LHCN-M2 (cell line): ENCODE measurements at regions not wholly inside any gene's neighbourhood (a gene's known extent, or its start where the extent isn't known, plus 50 kb on each side); places are given as distances from the start of the nearest gene placed in this dataset.

Source experiments
- DNase-seq: peaks from one replicate; pipeline ENCODE4 v3.0.0-alpha.2; 2012; ENCODE audit warnings: low read depth

DNA sequence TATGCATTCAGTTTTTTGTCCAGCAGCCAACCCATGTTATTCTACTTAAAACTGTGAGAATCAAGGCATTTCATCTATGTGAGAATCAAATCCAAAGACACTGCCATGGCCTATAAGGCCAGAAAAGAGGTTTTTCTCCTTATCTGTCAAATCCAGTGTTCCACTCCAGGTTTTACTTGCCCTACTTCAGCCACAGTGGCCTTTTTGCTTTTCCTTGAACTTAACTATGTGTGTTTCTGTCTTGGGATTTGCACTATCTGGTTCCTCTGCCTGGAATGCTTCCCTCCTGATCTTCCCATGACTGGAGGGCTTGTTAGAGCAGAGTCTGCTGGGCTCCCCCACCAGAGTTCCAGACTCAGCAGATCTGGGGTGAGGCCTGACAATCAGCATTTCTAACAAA lies 113.1 kb upstream of the DOK5 start:
- peak; percentile 3 for DNase-seq

DNA sequence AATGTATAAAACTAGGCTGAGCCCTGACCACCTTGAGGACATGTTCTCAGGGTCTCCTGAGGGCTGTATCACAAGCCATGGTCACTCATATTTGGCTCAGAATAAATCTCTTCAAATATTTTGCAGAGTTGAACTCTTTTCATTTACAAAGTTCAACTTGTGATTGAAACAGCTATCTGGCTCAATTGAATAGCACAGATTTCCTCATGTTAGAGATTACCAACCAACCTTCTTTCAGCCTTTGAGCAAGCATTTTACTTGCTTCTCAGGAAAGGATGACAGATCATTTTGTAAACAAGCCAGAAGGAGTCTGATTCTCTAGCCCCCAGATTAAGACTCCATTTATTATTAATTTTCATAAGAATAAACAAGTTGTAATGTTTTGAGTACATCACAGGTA lies 111.0 kb upstream of the DOK5 start:
- DNase-seq = no peak

DNA sequence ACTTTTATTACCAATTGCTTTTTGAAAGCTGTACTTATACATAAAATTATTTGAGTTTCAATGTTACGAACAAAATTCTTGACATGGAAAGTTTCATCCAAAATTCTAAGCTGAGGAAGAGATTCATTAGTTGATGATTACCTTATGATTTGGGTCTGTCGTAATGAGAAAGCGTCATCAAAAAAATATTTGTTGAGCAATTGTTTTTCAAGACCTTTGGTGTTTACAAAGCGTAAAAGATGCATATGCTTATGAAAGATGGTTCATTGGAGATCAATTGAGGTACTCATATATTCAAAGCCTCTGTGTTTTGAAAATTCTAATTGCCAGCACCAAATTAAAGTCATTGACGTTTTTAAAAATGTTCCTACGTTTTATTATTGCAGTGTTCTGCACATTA lies 110.5 kb upstream of the DOK5 start:
- DNase-seq = no peak

DNA sequence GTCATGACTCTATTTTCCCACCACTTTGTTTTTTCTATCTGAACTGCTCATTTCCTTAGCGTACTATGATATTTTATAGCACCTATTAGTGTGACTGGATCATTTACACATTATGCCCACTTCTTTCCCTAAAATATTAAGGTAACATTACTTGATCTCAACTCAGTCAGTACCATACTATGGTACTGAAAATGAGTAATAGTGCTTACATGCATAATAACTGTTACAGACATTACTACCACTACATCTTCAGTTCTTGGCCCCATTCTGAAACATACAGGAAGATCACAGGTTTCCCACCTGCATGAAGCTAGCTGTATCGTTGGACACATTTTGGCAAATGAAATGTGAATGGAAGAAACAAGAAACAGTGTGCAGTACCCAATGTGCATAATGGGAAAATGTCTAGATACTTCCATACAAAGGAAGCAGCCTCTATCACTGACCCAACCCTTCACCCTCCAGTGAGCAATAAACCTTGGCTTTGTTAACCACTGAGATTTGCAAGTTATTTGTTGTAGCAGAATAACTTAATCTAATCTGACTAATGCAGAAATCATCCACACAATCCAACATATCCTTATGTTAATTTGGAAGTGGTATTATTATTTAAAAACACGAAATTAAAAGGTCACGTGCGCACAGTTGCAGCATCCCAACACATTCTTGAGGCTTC lies 108.6 kb upstream of the DOK5 start:
- no peak for DNase-seq

DNA sequence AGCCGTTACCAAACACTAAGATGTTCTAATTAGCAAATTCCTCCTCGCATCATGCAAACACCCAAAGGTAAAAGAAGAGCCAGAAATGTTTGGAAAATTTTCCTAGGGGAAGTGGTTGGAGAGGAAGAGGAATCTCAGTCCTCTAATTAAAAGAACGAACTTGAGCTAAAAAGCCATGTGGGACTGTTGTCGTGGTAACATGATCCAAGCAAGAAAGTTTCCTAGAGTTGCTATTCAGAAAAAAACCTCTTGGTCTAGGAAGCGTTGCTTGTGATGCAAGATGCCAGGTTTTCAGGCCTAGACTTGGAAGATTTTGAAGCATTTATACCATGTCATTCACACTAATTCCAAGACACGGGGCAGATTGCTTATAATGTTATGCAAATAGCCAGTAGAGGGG lies 106.8 kb upstream of the DOK5 start:
- peak; percentile 1 for DNase-seq

DNA sequence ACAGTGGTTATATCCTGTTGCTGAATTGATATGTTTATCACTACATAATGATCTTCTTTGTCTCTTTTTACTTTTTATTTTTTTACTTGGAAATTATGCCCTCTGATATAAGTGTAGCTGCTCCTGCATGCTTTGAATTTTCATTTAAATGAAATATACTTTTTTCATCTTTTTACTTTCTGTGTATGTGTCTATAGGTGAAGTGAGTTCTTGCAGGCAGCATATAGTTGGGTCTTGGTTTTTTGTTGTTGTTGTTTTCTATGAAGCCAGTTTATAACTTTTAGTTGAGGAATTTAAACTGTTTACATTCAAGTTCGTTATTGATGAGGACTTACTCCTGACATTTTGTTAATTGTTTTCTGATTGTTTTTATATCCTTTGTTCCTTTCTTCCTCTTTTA lies 103.1 kb upstream of the DOK5 start:
- DNase-seq = no peak

DNA sequence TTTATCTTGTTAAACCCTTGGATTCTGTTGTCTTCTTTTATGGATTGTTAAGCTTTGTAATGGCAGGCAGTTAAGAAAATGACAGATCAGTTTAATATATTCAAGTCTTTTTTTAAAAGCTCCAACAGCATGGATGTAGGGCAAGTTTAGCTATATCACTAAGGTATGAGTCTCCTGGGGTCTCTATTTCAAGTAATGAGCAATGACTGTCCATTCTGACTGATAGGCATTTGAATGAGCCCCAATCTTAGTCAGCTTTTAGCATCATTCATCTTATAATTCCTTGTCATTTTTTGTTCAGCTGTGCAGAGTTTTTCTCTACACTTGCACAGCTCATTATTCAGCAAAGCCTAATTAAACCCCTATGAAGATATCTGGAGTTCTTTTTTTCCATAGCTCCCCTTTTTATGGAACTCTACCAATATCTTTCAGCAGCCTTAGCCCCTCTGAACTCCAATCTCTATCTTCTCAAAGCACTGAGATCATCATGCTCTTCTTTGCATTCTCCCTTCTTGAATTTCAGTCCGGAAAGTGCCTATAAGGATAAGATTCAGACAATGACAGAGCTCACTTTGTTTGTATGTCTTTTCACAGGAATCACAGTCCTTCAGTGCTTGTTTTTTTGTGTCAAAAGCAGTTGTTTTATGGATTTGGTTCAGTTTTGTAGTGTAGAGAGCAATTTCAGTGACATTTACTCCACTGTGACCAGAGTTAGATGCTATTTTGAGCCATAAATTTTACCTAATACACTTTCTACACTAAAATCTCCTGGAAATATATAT lies 97.2 kb upstream of the DOK5 start:
- no peak for DNase-seq

DNA sequence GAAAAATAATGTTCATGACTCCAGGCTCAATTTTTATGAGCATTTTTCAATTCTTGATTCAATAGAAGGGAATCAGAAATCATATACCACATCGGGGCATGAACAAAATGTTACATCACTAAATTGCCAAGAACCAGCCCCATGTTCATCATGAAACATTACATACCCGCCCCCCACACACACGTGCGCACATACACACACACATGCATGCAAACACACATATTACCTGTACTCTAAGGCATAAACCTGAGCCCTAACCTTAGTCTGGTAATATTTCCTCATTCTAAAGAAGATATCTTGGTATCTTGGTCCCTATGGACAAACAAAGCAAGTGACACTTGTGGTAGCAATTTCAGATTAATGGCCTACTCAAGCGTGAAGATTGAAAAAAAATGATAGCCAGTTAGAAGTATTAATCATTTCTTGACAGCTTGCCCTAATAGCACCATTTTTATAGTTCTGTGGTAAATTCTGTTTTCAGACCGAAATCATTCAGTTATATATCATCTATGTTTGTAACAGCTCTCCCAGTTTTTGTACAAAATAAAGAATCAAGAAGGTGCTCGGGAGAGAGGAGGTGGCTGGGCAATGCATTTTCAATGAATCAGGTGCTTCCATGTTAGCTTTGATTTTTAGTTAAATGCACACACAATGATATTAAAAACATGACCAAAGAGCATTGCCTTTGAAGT lies 95.4 kb upstream of the DOK5 start:
- DNase-seq = no peak

DNA sequence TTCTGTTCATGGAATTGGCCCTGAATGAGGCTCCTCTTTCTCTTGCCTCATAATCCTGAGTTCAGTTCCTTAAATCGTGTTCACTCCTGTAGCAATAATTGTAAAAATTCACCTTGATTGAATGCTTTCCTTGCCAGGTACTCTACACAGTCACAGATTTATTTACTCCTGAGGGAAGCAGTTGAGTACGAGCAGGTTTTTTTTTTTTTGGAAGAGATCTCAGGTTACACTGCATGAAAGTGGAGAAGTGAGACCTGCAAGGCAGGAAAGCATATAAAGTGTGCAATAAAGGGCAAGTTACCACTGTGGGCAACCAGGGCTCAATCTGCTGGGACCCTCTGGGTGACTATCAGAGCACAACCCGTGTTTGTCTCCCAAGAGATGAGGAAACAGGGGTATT lies 93.0 kb upstream of the DOK5 start:
- no peak for DNase-seq

DNA sequence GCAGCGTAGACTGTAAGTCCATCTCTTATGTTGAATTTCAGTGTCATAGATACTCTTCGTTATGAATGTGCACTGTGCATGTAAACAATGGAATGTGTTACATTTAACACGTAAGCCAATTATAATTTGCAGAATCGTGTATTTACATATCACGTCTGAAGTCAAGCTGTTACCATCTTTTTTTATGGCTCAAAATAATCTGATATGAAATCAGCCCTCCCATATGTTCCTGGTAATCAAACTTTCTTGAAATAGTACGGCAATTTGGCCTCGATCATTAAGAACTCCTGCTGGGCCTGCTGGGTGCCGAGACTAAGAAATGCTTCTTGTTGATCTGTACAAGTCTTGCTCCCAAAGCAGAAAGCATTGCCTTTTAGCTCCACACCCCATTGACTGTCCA lies 89.6 kb upstream of the DOK5 start:
- DNase-seq = no peak

DNA sequence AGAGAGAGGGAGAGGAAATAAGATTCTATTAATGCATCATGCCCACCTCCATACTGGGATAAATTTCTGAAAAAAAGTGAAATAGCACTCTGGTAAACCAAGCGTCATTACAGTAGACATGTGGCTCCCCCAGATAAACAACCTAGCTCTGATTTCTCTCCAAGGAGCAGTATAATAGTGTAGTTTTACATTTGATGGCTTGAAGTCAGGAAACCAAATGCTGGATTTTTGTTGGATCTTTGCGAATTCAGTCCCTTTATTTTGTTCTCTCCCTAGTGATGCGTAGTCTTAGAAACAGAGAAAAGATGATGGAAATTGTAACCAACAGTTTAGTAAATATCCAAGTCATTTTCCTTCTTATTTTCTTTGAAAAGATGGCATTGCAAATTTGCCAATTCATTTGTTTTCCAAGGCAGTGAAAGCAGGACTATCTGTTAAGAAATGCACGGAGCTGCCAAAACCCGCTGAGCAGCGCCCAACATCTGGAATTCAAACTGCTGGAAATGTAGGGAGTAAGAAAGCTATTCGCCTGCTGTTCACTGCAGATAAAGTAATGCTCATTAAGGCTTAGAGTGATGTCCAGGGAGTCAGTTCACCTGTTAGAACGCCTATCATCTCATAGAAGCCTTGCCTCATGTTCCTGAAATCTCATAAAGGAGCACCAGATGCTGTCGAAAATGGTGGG lies 85.7 kb upstream of the DOK5 start:
- no peak for DNase-seq

DNA sequence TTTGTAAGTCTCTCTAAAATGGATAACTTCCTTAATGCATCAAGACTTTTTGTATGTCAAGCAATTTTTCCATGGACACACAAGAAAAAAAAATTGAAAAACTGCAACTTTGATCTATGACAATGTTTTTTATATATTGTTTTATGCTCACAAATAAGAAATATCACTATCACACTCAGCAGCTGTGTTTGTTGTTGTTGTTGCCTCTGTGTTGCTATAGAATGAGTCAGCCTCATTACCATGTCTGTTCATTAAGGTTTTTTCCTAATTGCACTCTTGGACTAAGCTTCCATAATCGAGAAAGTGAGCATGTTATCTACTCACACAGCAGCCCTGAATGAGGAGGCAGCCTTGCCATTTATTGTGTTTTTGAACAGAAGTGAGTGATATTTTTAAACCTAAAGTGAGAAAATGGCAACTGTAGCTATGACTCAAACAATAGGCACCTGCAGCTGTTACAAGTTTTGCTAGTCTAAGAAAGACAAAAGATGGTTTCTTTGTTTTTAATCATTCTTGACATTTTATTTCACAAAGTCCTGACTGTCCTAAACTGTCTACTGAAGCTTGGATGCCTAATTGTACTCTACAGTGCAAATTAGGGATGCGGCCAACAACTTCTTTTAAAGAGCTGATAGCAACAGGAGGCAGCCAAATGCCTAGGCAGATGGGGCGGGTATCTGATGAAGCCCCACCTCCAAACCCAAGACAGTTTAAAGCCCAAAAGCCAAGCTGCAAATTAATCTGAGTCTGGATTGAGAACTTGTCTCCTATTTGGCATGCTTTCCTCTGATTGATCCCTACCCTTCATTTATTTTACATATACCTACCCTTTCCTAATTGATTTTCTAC lies 77.9 kb upstream of the DOK5 start:
- DNase-seq = peak; percentile 77

DNA sequence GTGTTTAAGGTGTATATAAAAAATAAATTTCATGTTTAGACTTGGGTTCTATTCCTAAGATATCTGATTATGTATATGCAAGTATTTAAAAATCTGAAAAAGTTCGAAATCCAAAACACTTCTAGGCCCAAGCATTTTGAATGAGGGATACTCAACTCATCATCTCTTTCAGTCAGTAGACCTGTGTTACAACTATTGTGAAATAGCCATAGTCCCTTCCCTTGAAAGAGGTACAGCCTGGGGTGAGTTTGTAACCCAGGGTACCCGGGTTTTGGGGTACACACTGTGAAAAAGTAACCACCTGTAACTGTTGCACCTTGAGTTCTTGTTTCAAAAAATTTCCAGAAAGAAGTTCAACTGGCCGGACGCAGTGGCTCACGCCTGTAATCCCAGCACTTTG lies 76.6 kb upstream of the DOK5 start:
- no peak for DNase-seq

DNA sequence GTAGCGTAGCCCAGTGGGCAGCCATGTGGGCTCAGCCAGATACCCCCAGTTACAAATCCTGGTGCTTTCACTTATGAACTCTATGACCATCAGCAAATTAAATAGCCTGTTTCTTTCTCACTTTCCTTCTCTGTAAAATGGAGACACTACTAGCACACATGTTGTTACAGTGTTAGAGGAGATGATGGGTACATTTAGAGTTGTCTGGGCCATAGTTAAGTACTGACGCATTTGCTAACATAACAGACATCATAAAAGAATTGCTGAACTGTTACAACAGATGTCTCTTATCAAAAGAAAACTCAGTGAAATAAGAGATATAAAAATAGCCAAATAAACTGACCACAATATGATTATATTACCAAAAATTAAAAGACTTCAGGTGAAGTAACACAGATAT lies 69.9 kb upstream of the DOK5 start:
- DNase-seq = no peak

DNA sequence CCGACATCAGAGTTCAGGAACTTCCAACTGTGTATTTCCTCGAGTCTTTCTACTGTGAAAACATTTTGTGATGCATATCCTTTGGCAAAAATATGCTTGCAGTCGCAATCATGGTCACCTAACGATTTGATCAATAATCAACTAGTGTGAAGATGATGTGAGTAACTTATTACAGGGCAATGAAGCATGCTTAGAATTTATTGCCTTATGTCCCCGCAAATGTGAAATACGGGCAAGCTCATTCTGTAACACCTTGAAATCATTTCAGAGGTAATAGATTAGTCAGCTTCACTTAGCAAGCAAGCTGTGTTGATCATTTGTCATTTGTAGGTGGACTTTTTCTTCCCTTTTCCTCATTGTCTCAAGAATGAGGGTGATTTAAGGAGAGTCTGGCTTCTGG lies 67.9 kb upstream of the DOK5 start:
- DNase-seq = no peak

DNA sequence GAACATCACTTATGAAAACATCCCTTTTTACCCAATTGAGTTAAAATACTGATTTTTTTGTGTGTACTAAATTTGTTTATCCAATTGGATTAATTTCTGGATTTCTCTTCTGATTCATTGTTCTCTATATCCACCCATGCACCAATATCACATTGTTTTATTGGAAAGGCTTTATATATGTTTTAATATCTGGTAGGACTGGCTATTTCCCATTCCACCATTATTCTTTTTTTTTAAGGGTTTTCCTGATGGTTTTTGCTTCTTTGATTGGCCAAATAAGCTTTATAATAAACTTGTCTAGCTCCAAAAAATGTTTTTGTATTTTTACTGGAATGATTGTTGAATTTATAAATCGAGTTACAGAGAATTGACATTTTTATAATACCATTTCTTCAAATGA lies 59.4 kb upstream of the DOK5 start:
- no peak for DNase-seq

DNA sequence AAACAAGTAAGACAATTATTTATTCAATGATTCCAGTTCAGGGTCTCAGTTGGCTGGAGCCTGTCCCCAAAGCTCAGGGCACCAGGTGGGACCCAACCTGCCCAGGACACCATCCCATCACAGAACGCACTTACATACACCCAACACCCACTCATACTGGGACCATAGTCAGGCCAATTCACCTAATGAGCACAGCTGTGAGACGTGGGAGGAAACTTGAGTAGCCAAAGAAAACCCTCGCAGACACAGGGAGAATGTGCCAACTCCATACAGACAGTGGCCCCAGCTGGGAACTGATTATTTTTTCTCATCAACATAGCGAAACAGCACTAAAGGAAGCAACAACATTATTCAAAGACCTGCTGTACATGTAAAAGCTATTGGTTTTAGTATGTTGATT lies 58.6 kb upstream of the DOK5 start:
- DNase-seq = no peak

DNA sequence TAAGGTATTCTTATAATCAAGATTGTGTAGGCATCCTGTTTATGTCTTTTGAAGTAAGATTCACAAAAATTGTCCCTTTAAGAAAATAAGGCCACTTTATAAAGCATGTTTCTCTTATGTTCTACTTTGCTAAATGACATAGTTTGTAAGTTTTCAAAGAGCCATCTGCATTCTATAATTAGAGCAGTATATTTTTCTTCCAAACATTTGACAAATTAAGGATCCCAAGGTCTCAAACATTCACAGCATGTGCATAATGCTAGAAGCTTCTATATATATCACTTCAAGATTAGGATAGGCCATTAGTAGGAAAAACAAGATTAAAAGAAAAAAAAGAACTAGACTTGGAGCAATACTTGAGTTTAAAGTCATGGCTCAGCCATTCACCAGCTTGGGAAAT lies 55.9 kb upstream of the DOK5 start:
- DNase-seq = no peak
